H1 (cell line): ENCODE measurements at regions not wholly inside any gene's neighbourhood (a gene's known extent, or its start where the extent isn't known, plus 50 kb on each side); places are given as distances from the start of the nearest gene placed in this dataset.

Experiments used
- BRCA1 ChIP-seq: IDR thresholded peaks from 2 replicates; pipeline ENCODE4 v1.6.1; 2012; ENCODE audit warnings: low read depth, low read length, improper control_type of control experiment
- CREB1 ChIP-seq: IDR thresholded peaks from 2 replicates; pipeline ENCODE4 v1.6.1; 2012; ENCODE audit warnings: inconsistent platforms
- EP300 ChIP-seq, 2 experiments: IDR thresholded peaks; 1 replicate in 1 of 2; 2 replicates in 1 of 2; pipeline ENCODE4 v1.6.1; 2011 to 2012; ENCODE audit warnings: low read depth in 2 of 2, low read length in 2 of 2, mild to moderate bottlenecking in 2 of 2, borderline replicate concordance in 1 of 2, inconsistent platforms in 1 of 2, moderate library complexity in 1 of 2
- KDM1A ChIP-seq: fragments of 200-600, 300-600 bp; sonication (generic); IDR thresholded peaks from 2 replicates; pipeline ENCODE4 v1.7.1; 2016; ENCODE audit warnings: mild to moderate bottlenecking, low read length, borderline replicate concordance
- NANOG ChIP-seq: IDR thresholded peaks from 2 replicates; pipeline ENCODE4 v1.6.1; 2011; ENCODE audit warnings: low read length, low read depth, mild to moderate bottlenecking, inconsistent platforms; ENCODE audit not compliant: insufficient read depth, poor library complexity, severe bottlenecking
- POU5F1 ChIP-seq: IDR thresholded peaks from 2 replicates; pipeline ENCODE4 v1.6.1; 2011; ENCODE audit warnings: low read depth, mild to moderate bottlenecking, low read length, moderate library complexity
- SAP30 ChIP-seq: fragments of 300-600 bp; sonication (generic); IDR thresholded peaks from 2 replicates; pipeline ENCODE4 v1.7.1; 2012; ENCODE audit warnings: low read length, moderate library complexity, mild to moderate bottlenecking, inconsistent platforms; ENCODE audit not compliant: insufficient read depth, insufficient replicate concordance
- SUZ12 ChIP-seq: fragments of 200-600 bp; sonication (generic); IDR thresholded peaks from 2 replicates; pipeline ENCODE4 v1.6.1; 2012; ENCODE audit warnings: mild to moderate bottlenecking, inconsistent platforms, low read length, moderate library complexity, mixed read lengths
- YY1 ChIP-seq: IDR thresholded peaks from 2 replicates; pipeline ENCODE4 v1.6.1; 2011; ENCODE audit warnings: low read depth, mild to moderate bottlenecking, low read length
- TF ChIP-seq, protein P1 (sequence below): fragments of 300-600 bp; sonication (generic); IDR thresholded peaks from 2 replicates; pipeline ENCODE4 v1.7.1; 2012; ENCODE audit warnings: low read length, moderate library complexity, mild to moderate bottlenecking, inconsistent platforms; ENCODE audit not compliant: insufficient replicate concordance
- TF ChIP-seq, protein P2 (sequence below): IDR thresholded peaks from 2 replicates; pipeline ENCODE4 v1.6.1; 2011; ENCODE audit warnings: low read length, improper control_type of control experiment

DNA sequence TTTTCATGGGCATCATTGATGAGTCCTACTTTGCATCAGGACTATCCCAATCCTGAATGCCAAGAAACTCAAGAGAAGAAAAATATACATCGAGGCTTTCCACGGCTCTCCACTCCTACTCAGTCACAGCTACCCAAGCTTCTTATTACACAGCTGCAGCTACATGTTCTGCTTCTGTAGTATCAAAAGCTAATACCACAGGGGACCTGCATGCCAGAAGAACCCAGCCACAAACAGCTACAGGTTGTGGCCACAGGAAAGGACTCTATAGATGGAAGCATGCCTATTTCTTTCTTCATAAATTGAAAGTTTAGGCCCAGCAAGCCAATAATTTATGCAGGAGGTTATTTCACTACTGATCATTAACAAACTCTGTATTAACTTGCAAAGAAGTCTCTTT lies 209.7 kb upstream of the EGLN3 start (continued):
- TF ChIP-seq, protein P1, sequence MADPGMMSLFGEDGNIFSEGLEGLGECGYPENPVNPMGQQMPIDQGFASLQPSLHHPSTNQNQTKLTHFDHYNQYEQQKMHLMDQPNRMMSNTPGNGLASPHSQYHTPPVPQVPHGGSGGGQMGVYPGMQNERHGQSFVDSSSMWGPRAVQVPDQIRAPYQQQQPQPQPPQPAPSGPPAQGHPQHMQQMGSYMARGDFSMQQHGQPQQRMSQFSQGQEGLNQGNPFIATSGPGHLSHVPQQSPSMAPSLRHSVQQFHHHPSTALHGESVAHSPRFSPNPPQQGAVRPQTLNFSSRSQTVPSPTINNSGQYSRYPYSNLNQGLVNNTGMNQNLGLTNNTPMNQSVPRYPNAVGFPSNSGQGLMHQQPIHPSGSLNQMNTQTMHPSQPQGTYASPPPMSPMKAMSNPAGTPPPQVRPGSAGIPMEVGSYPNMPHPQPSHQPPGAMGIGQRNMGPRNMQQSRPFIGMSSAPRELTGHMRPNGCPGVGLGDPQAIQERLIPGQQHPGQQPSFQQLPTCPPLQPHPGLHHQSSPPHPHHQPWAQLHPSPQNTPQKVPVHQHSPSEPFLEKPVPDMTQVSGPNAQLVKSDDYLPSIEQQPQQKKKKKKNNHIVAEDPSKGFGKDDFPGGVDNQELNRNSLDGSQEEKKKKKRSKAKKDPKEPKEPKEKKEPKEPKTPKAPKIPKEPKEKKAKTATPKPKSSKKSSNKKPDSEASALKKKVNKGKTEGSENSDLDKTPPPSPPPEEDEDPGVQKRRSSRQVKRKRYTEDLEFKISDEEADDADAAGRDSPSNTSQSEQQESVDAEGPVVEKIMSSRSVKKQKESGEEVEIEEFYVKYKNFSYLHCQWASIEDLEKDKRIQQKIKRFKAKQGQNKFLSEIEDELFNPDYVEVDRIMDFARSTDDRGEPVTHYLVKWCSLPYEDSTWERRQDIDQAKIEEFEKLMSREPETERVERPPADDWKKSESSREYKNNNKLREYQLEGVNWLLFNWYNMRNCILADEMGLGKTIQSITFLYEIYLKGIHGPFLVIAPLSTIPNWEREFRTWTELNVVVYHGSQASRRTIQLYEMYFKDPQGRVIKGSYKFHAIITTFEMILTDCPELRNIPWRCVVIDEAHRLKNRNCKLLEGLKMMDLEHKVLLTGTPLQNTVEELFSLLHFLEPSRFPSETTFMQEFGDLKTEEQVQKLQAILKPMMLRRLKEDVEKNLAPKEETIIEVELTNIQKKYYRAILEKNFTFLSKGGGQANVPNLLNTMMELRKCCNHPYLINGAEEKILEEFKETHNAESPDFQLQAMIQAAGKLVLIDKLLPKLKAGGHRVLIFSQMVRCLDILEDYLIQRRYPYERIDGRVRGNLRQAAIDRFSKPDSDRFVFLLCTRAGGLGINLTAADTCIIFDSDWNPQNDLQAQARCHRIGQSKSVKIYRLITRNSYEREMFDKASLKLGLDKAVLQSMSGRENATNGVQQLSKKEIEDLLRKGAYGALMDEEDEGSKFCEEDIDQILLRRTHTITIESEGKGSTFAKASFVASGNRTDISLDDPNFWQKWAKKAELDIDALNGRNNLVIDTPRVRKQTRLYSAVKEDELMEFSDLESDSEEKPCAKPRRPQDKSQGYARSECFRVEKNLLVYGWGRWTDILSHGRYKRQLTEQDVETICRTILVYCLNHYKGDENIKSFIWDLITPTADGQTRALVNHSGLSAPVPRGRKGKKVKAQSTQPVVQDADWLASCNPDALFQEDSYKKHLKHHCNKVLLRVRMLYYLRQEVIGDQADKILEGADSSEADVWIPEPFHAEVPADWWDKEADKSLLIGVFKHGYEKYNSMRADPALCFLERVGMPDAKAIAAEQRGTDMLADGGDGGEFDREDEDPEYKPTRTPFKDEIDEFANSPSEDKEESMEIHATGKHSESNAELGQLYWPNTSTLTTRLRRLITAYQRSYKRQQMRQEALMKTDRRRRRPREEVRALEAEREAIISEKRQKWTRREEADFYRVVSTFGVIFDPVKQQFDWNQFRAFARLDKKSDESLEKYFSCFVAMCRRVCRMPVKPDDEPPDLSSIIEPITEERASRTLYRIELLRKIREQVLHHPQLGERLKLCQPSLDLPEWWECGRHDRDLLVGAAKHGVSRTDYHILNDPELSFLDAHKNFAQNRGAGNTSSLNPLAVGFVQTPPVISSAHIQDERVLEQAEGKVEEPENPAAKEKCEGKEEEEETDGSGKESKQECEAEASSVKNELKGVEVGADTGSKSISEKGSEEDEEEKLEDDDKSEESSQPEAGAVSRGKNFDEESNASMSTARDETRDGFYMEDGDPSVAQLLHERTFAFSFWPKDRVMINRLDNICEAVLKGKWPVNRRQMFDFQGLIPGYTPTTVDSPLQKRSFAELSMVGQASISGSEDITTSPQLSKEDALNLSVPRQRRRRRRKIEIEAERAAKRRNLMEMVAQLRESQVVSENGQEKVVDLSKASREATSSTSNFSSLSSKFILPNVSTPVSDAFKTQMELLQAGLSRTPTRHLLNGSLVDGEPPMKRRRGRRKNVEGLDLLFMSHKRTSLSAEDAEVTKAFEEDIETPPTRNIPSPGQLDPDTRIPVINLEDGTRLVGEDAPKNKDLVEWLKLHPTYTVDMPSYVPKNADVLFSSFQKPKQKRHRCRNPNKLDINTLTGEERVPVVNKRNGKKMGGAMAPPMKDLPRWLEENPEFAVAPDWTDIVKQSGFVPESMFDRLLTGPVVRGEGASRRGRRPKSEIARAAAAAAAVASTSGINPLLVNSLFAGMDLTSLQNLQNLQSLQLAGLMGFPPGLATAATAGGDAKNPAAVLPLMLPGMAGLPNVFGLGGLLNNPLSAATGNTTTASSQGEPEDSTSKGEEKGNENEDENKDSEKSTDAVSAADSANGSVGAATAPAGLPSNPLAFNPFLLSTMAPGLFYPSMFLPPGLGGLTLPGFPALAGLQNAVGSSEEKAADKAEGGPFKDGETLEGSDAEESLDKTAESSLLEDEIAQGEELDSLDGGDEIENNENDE, result no peak
- TF ChIP-seq YY1, result no peak
- no peak for TF ChIP-seq POU5F1
- TF ChIP-seq CREB1, result no peak
- no peak for TF ChIP-seq SAP30
- TF ChIP-seq NANOG, result no peak
- no peak for TF ChIP-seq BRCA1
- TF ChIP-seq, protein P2, sequence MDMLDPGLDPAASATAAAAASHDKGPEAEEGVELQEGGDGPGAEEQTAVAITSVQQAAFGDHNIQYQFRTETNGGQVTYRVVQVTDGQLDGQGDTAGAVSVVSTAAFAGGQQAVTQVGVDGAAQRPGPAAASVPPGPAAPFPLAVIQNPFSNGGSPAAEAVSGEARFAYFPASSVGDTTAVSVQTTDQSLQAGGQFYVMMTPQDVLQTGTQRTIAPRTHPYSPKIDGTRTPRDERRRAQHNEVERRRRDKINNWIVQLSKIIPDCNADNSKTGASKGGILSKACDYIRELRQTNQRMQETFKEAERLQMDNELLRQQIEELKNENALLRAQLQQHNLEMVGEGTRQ, result no peak
- no peak for TF ChIP-seq KDM1A
- TF ChIP-seq SUZ12, result no peak
- TF ChIP-seq EP300 (IDR thresholded peaks at IDR 0.05; ENCODE audit: borderline replicate concordance in 1 of 2, low read depth in 2 of 2, low read length in 2 of 2), result no peak
